ENCODE measurements at regions not wholly inside any gene's neighbourhood (a gene's known extent, or its start where the extent isn't known, plus 50 kb on each side); places are given as distances from the start of the nearest gene placed in this dataset.

- H3K4me3 Mint-ChIP-seq = peak overlapping the region; percentile 75
- no peaks in the 10 kb centered on the region for H3K36me3 Mint-ChIP-seq (ENCODE audit: low read depth)
- no peak for ATAC-seq
- no peaks in the 10 kb centered on the region for H3K9me3 Mint-ChIP-seq (ENCODE audit: low read depth)
- DNase-seq = no peak
- CTCF ChIA-PET = interaction anchor here (0.7 to 1.9 kb wide), 5 partner anchors 72 to 250 kb away, joined by 3 to 7 read pairs (median 3); no protein-coding TSS in a partner anchor
- H3K27ac Mint-ChIP-seq = no peak overlapping the region
- POLR2A ChIA-PET = interaction anchor here (0.9 kb wide), 1 partner anchor 114 kb away, joined by 3 read pairs; no protein-coding TSS in a partner anchor
- peaks cover 36% of the 10 kb centered on the region for H3K4me1 Mint-ChIP-seq
- intact Hi-C loops (cut with DNase I, micrococcal nuclease) = loop anchor here (2.0 to 10.0 kb wide), 6 partner anchors 220 to 812 kb away; partner anchors contain the start of genes CCDC30 (in 1 of the 2) and ZNF691 (in 1 of the 2)
- no peaks in the 10 kb centered on the region for H3K27me3 Mint-ChIP-seq
Measured at GRCh38 chr1:42034426-42034825, 115.7 kb upstream of the HIVEP3 start.

- Mint-ChIP-seq H3K27me3 (no peaks in the 10 kb centered on the region), H3K9me3 (ENCODE audit: low read depth) (no peaks in the 10 kb centered on the region), H3K4me1 (peaks cover 36% of the 10 kb centered on the region), H3K27ac (no peak overlapping the region), H3K4me3 (no peak overlapping the region), H3K36me3 (ENCODE audit: low read depth) (no peaks in the 10 kb centered on the region)
- ChIA-PET CTCF (interaction anchor here (0.7 to 1.9 kb wide), 3 partner anchors 113 to 249 kb away, joined by 3 to 7 read pairs (median 3); no protein-coding TSS in a partner anchor), POLR2A (no interaction called here)
- ATAC-seq = no peak
- intact Hi-C loops (cut with DNase I, micrococcal nuclease) = loop anchor here (2.0 to 10.0 kb wide), 6 partner anchors 219 to 813 kb away; partner anchors contain the start of genes CCDC30 (in 1 of the 2) and ZNF691 (in 1 of the 2)
- DNase-seq = no peak
Measured at GRCh38 chr1:42033629-42034028, 114.9 kb upstream of the HIVEP3 start.

GRCh38 chr1:42017730-42018129, 99.0 kb upstream of the HIVEP3 start:
- ChIA-PET POLR2A (no interaction called here), CTCF (interaction anchor here (0.7 to 0.9 kb wide), 2 partner anchors 267 to 525 kb away, joined by 3 read pairs; no protein-coding TSS in a partner anchor)
- peaks cover 5% of the 10 kb centered on the region for H3K36me3 Mint-ChIP-seq (ENCODE audit: low read depth)
- H3K27ac Mint-ChIP-seq = no peak overlapping the region
- no peak overlapping the region for H3K4me3 Mint-ChIP-seq
- no peaks in the 10 kb centered on the region for H3K27me3 Mint-ChIP-seq
- intact Hi-C loops (cut with DNase I, micrococcal nuclease) = loop anchor here in 1 of 2 experiments (1.0 kb wide), 1 partner anchor 18 kb away; no protein-coding TSS in a partner anchor
- no peak for ATAC-seq
- peaks cover 6% of the 10 kb centered on the region for H3K9me3 Mint-ChIP-seq (ENCODE audit: low read depth)
- DNase-seq = no peak
- peaks cover 44% of the 10 kb centered on the region for H3K4me1 Mint-ChIP-seq

GRCh38 chr1:42017259-42017658, 98.5 kb upstream of the HIVEP3 start:
- Mint-ChIP-seq H3K4me1 (peaks cover 44% of the 10 kb centered on the region), H3K27ac (no peak overlapping the region), H3K4me3 (no peak overlapping the region), H3K36me3 (ENCODE audit: low read depth) (peaks cover 5% of the 10 kb centered on the region), H3K9me3 (ENCODE audit: low read depth) (peaks cover 6% of the 10 kb centered on the region), H3K27me3 (no peaks in the 10 kb centered on the region)
- ATAC-seq = peak; percentile 97
- ChIA-PET POLR2A (no interaction called here), CTCF (interaction anchor here (0.5 to 0.9 kb wide), 4 partner anchors 104 to 525 kb away, joined by 3 to 4 read pairs (median 3); no protein-coding TSS in a partner anchor)
- intact Hi-C loops (cut with DNase I, micrococcal nuclease) = loop anchor here in 1 of 2 experiments (1.0 kb wide), 1 partner anchor 18 kb away; no protein-coding TSS in a partner anchor
- no peak for DNase-seq

- Mint-ChIP-seq H3K36me3 (ENCODE audit: low read depth) (peaks cover 5% of the 10 kb centered on the region), H3K4me1 (peaks cover 49% of the 10 kb centered on the region), H3K27ac (no peak overlapping the region), H3K9me3 (ENCODE audit: low read depth) (peaks cover 7% of the 10 kb centered on the region), H3K4me3 (no peak overlapping the region), H3K27me3 (no peaks in the 10 kb centered on the region)
- no peak for ATAC-seq
- CTCF ChIA-PET = interaction anchor here (0.8 to 1.0 kb wide), 2 partner anchors 81 to 204 kb away, joined by 3 read pairs; no protein-coding TSS in a partner anchor
- intact Hi-C loops (cut with DNase I, micrococcal nuclease) = no loop called here
- no peak for DNase-seq
- POLR2A ChIA-PET = no interaction called here
Measured at GRCh38 chr1:42014823-42015222, 96.1 kb upstream of the HIVEP3 start.

GRCh38 chr1:42013881-42014470, 95.3 kb upstream of the HIVEP3 start:
- Mint-ChIP-seq H3K27me3 (no peaks in the 10 kb centered on the region), H3K36me3 (ENCODE audit: low read depth) (peaks cover 5% of the 10 kb centered on the region), H3K4me1 (peaks cover 55% of the 10 kb centered on the region), H3K4me3 (peak overlapping the region; percentile 7), H3K9me3 (ENCODE audit: low read depth) (peaks cover 7% of the 10 kb centered on the region), H3K27ac (peak overlapping the region; percentile 16)
- ChIA-PET POLR2A (interaction anchor here (0.7 kb wide), 1 partner anchor 438 kb away, joined by 3 read pairs; no protein-coding TSS in a partner anchor), CTCF (interaction anchor here (0.8 to 1.0 kb wide), 2 partner anchors 81 to 203 kb away, joined by 3 read pairs; no protein-coding TSS in a partner anchor)
- no peak for ATAC-seq
- intact Hi-C loops (cut with DNase I, micrococcal nuclease) = no loop called here
- DNase-seq = no peak

- ChIA-PET CTCF (interaction anchor here (0.6 kb wide), 1 partner anchor 15 kb away, joined by 3 read pairs; no protein-coding TSS in a partner anchor), POLR2A (no interaction called here)
- H3K4me1 Mint-ChIP-seq = peaks cover 50% of the 10 kb centered on the region
- H3K9me3 Mint-ChIP-seq (ENCODE audit: low read depth) = peaks cover 2% of the 10 kb centered on the region
- no peak overlapping the region for H3K4me3 Mint-ChIP-seq
- no peaks in the 10 kb centered on the region for H3K36me3 Mint-ChIP-seq (ENCODE audit: low read depth)
- no peak for ATAC-seq
- DNase-seq = no peak
- H3K27me3 Mint-ChIP-seq = no peaks in the 10 kb centered on the region
- intact Hi-C loops (cut with DNase I, micrococcal nuclease) = no loop called here
- H3K27ac Mint-ChIP-seq = no peak overlapping the region
Measured at GRCh38 chr1:42012852-42013251, 94.1 kb upstream of the HIVEP3 start.

- ChIA-PET CTCF (no interaction called here), POLR2A (no interaction called here)
- H3K27me3 Mint-ChIP-seq = no peaks in the 10 kb centered on the region
- H3K4me3 Mint-ChIP-seq = no peak overlapping the region
- no peaks in the 10 kb centered on the region for H3K36me3 Mint-ChIP-seq (ENCODE audit: low read depth)
- ATAC-seq = no peak
- intact Hi-C loops (cut with DNase I, micrococcal nuclease) = no loop called here
- H3K4me1 Mint-ChIP-seq = peaks cover 41% of the 10 kb centered on the region
- DNase-seq = no peak
- H3K27ac Mint-ChIP-seq = no peak overlapping the region
- H3K9me3 Mint-ChIP-seq (ENCODE audit: low read depth) = peaks cover 2% of the 10 kb centered on the region
Measured at GRCh38 chr1:42010381-42010780, 91.7 kb upstream of the HIVEP3 start.

GRCh38 chr1:42008264-42008663, 89.5 kb upstream of the HIVEP3 start:
- intact Hi-C loops (cut with DNase I, micrococcal nuclease) = no loop called here
- Mint-ChIP-seq H3K4me3 (no peak overlapping the region), H3K36me3 (ENCODE audit: low read depth) (no peaks in the 10 kb centered on the region), H3K4me1 (peaks cover 20% of the 10 kb centered on the region), H3K27ac (no peak overlapping the region), H3K9me3 (ENCODE audit: low read depth) (peaks cover 2% of the 10 kb centered on the region), H3K27me3 (no peaks in the 10 kb centered on the region)
- ChIA-PET POLR2A (no interaction called here), CTCF (no interaction called here)
- ATAC-seq = no peak
- no peak for DNase-seq

GRCh38 chr1:42006836-42007235, 88.1 kb upstream of the HIVEP3 start:
- DNase-seq (no peak), ATAC-seq (no peak)
- CTCF ChIA-PET = interaction anchor here (1.1 kb wide), 1 partner anchor 13 kb away, joined by 3 read pairs; no protein-coding TSS in a partner anchor
- Mint-ChIP-seq H3K27ac (no peak overlapping the region), H3K27me3 (no peaks in the 10 kb centered on the region), H3K4me1 (peaks cover 22% of the 10 kb centered on the region), H3K9me3 (ENCODE audit: low read depth) (no peaks in the 10 kb centered on the region), H3K36me3 (ENCODE audit: low read depth) (no peaks in the 10 kb centered on the region), H3K4me3 (no peak overlapping the region)
- POLR2A ChIA-PET = no interaction called here
- intact Hi-C loops (cut with DNase I, micrococcal nuclease) = no loop called here

GRCh38 chr1:42006093-42006492, 87.4 kb upstream of the HIVEP3 start:
- Mint-ChIP-seq H3K36me3 (ENCODE audit: low read depth) (no peaks in the 10 kb centered on the region), H3K27ac (no peak overlapping the region), H3K4me3 (no peak overlapping the region), H3K27me3 (no peaks in the 10 kb centered on the region), H3K9me3 (ENCODE audit: low read depth) (no peaks in the 10 kb centered on the region), H3K4me1 (peaks cover 19% of the 10 kb centered on the region)
- POLR2A ChIA-PET = no interaction called here
- DNase-seq (no peak), ATAC-seq (no peak)
- intact Hi-C loops (cut with DNase I, micrococcal nuclease) = no loop called here
- CTCF ChIA-PET = interaction anchor here (1.1 kb wide), 1 partner anchor 14 kb away, joined by 3 read pairs; no protein-coding TSS in a partner anchor

GRCh38 chr1:42005530-42005929, 86.8 kb upstream of the HIVEP3 start:
- Mint-ChIP-seq H3K4me1 (peaks cover 19% of the 10 kb centered on the region), H3K9me3 (ENCODE audit: low read depth) (no peaks in the 10 kb centered on the region), H3K27me3 (no peaks in the 10 kb centered on the region), H3K27ac (no peak overlapping the region), H3K4me3 (no peak overlapping the region), H3K36me3 (ENCODE audit: low read depth) (no peaks in the 10 kb centered on the region)
- CTCF ChIA-PET = no interaction called here
- no peak for ATAC-seq
- intact Hi-C loops (cut with DNase I, micrococcal nuclease) = no loop called here
- DNase-seq = no peak
- POLR2A ChIA-PET = no interaction called here
